ENCODE measurements at regions not wholly inside any gene's neighbourhood (a gene's known extent, or its start where the extent isn't known, plus 50 kb on each side); places are given as distances from the start of the nearest gene placed in this dataset.

GRCh38 chr10:52440612-52441285 is 126.7 kb downstream of the DKK1 start:
- peak; percentile 36 for DNase-seq (ENCODE audit: low read depth)

- DNase-seq (ENCODE audit: low read depth), result peak; percentile 74
Observed at GRCh38 chr10:52442576-52442975, 128.5 kb downstream of the DKK1 start.

- DNase-seq (ENCODE audit: low read depth), result peak; percentile 92
Observed at GRCh38 chr10:52443419-52444388, 129.6 kb downstream of the DKK1 start.

- no peak for DNase-seq (ENCODE audit: low read depth)
Observed at GRCh38 chr10:52446391-52446790, 132.3 kb downstream of the DKK1 start.

- DNase-seq (ENCODE audit: low read depth), result peak; percentile 43
Observed at GRCh38 chr10:52447931-52448353, 133.9 kb downstream of the DKK1 start.

- DNase-seq (ENCODE audit: low read depth), result no peak
Observed at GRCh38 chr10:52450762-52451291, 136.7 kb downstream of the DKK1 start.

- DNase-seq (ENCODE audit: low read depth), result peak; percentile 71
Observed at GRCh38 chr10:52451817-52452216, 137.7 kb downstream of the DKK1 start.

- DNase-seq (ENCODE audit: low read depth), result no peak
Observed at GRCh38 chr10:52452600-52453493, 138.8 kb downstream of the DKK1 start.

GRCh38 chr10:52453501-52453900 is 139.4 kb downstream of the DKK1 start:
- DNase-seq (ENCODE audit: low read depth), result no peak

GRCh38 chr10:52454491-52454890 is 140.4 kb downstream of the DKK1 start:
- DNase-seq (ENCODE audit: low read depth), result no peak

GRCh38 chr10:52455098-52455497 is 141.0 kb downstream of the DKK1 start:
- DNase-seq (ENCODE audit: low read depth), result peak; percentile 15

GRCh38 chr10:52459097-52459496 is 145.0 kb downstream of the DKK1 start:
- DNase-seq (ENCODE audit: low read depth), result peak; percentile 43

GRCh38 chr10:52463826-52464225 is 149.7 kb downstream of the DKK1 start:
- DNase-seq (ENCODE audit: low read depth), result no peak

- no peak for DNase-seq (ENCODE audit: low read depth)
Observed at GRCh38 chr10:52464368-52465124, 150.5 kb downstream of the DKK1 start.

GRCh38 chr10:52465202-52465601 is 151.1 kb downstream of the DKK1 start:
- DNase-seq (ENCODE audit: low read depth), result no peak

GRCh38 chr10:52466464-52466863 is 152.4 kb downstream of the DKK1 start:
- DNase-seq (ENCODE audit: low read depth), result no peak

- no peak for DNase-seq (ENCODE audit: low read depth)
Observed at GRCh38 chr10:52469970-52470705, 156.1 kb downstream of the DKK1 start.

- DNase-seq (ENCODE audit: low read depth), result no peak
Observed at GRCh38 chr10:52472406-52473146, 158.5 kb downstream of the DKK1 start.

GRCh38 chr10:52474265-52474664 is 160.2 kb downstream of the DKK1 start:
- no peak for DNase-seq (ENCODE audit: low read depth)

GRCh38 chr10:52477305-52477704 is 163.2 kb downstream of the DKK1 start:
- DNase-seq (ENCODE audit: low read depth), result no peak
